GM12878 (cell line): ENCODE measurements at regions not wholly inside any gene's neighbourhood (a gene's known extent, or its start where the extent isn't known, plus 50 kb on each side); places are given as distances from the start of the nearest gene placed in this dataset.

Source experiments
- ATAC-seq: fragments of 200-7000 bp; cut with Tn5 transposase; 3 replicates; pipeline ENCODE4 v1.9.1; 2020; ENCODE audit warnings: mild to moderate bottlenecking, moderate library complexity
- BruUV-seq: library from RNA; stranded (reverse); fragments of 400-500 nt; replicated peaks from 2 replicates; lab custom pipeline; 2021; lab: Mats Ljungman, UMichigan
- CTCF ChIA-PET: fragments of 300-600 bp; sonication (Branson Sonifier 250); formaldehyde crosslinking; extraction: SDS; loops from one replicate; lab custom pipeline; 2021; ENCODE audit warnings: inconsistent platforms; lab: Yijun Ruan, JAX
- POLR2A ChIA-PET: fragments of 350-600 bp; formaldehyde crosslinking; extraction: SDS; loops from one replicate; lab custom pipeline; 2021; ENCODE audit warnings: inconsistent platforms; lab: Charles Lee
- RAD21 ChIA-PET: fragments of 300-600 bp; sonication (Branson Sonifier 250); formaldehyde crosslinking; loops from one replicate; lab custom pipeline; 2023; ENCODE audit warnings: antibody characterized with exemption; ENCODE audit not compliant: unreplicated experiment; lab: Charles Lee
- SMC1A ChIA-PET: fragments of 300-600 bp; sonication (Branson Sonifier 250); formaldehyde crosslinking; loops from one replicate; lab custom pipeline; 2023; ENCODE audit not compliant: unreplicated experiment, uncharacterized antibody; lab: Charles Lee
- DNase-seq: peaks from one replicate; pipeline ENCODE4 v3.0.0-alpha.2; 2011; ENCODE audit warnings: low read depth, low spot score
- FAIRE-seq: peaks from 3 replicates; lab custom pipeline; 2011; peaks lifted over from hg19 to GRCh38; lab: Jason Lieb, UNC
- H2AFZ ChIP-seq: 2 replicates; pipeline ENCODE4 v1.6.0; 2011; ENCODE audit warnings: low read depth, low read length, control low read depth; ENCODE audit not compliant: control insufficient read depth
- H3K27ac ChIP-seq: 2 replicates; pipeline ENCODE4 v1.5.1; 2011; ENCODE audit warnings: control low read depth; ENCODE audit not compliant: control insufficient read depth, insufficient read depth
- H3K27me3 ChIP-seq, 2 experiments: replicated peaks in 1 of 2; 2 replicates each; pipeline versions ENCODE4 v1.6.0 to v1.6.1; 2011; ENCODE audit warnings: low read length in 1 of 2; ENCODE audit not compliant: control insufficient read depth in 2 of 2, insufficient read depth in 2 of 2
- H3K36me3 ChIP-seq, 2 experiments: 2 replicates each; pipeline ENCODE4 v1.5.1; 2011; ENCODE audit warnings: low read length in 1 of 2; ENCODE audit not compliant: control insufficient read depth in 2 of 2, insufficient read depth in 2 of 2
- H3K4me1 ChIP-seq: 2 replicates; pipeline ENCODE4 v1.6.1; 2011; ENCODE audit warnings: mild to moderate bottlenecking, low read length, moderate library complexity, mixed read lengths; ENCODE audit not compliant: control insufficient read depth, insufficient read depth
- H3K4me2 ChIP-seq: 2 replicates; pipeline ENCODE4 v1.6.0; 2011; ENCODE audit warnings: control low read depth; ENCODE audit not compliant: control insufficient read depth, insufficient read depth
- H3K4me3 ChIP-seq: fragments of 200-600 bp; sonication (generic); 2 replicates; pipeline ENCODE4 v1.5.1; 2016
- H3K79me2 ChIP-seq: 2 replicates; pipeline ENCODE4 v1.6.0; 2011; ENCODE audit warnings: low read length; ENCODE audit not compliant: control insufficient read depth, insufficient read depth
- H3K9ac ChIP-seq: 2 replicates; pipeline ENCODE4 v1.8.0; 2011; ENCODE audit warnings: low read length, control low read depth, mixed read lengths; ENCODE audit not compliant: control insufficient read depth, insufficient read depth
- H3K9me3 ChIP-seq: replicated peaks from 3 replicates; pipeline ENCODE4 v1.5.1; 2011; ENCODE audit warnings: mild to moderate bottlenecking, low read length; ENCODE audit not compliant: control insufficient read depth, insufficient read depth
- H4K20me1 ChIP-seq: 2 replicates; pipeline ENCODE4 v1.6.0; 2011; ENCODE audit not compliant: control insufficient read depth, insufficient read depth
- CBX3 ChIP-seq: fragments of 200-600 bp; sonication (generic); IDR thresholded peaks from 2 replicates; pipeline ENCODE4 v1.6.1; 2016; ENCODE audit warnings: low read depth, borderline replicate concordance
- EGR1 ChIP-seq, 2 experiments: IDR thresholded peaks; 1 replicate in 1 of 2; 2 replicates in 1 of 2; pipeline ENCODE4 v1.6.1; 2011 to 2012; ENCODE audit warnings: low read depth in 2 of 2, low read length in 2 of 2, borderline replicate concordance in 1 of 2, mild to moderate bottlenecking in 1 of 2, moderate library complexity in 1 of 2
- EZH2 ChIP-seq: IDR thresholded peaks from 2 replicates; pipeline ENCODE4 v1.6.1; 2012; ENCODE audit warnings: low read depth, mild to moderate bottlenecking, control low read depth, inconsistent platforms, low read length, borderline replicate concordance; ENCODE audit not compliant: control insufficient read depth
- FOXK2 ChIP-seq: fragments of 450-650 bp; IDR thresholded peaks from 2 replicates; pipeline ENCODE4 v1.6.1; 2017; ENCODE audit warnings: mild to moderate bottlenecking, moderate library complexity
- HCFC1 ChIP-seq: fragments of 150-350 bp; IDR thresholded peaks from 2 replicates; pipeline ENCODE4 v1.6.1; 2014; ENCODE audit warnings: low read length
- HDAC2 ChIP-seq: fragments of 200-600 bp; sonication (generic); IDR thresholded peaks from 2 replicates; pipeline ENCODE4 v1.6.1; 2017
- MEF2A ChIP-seq: IDR thresholded peaks from 2 replicates; pipeline ENCODE4 v1.6.1; 2011; ENCODE audit warnings: low read depth, mild to moderate bottlenecking, low read length, moderate library complexity; ENCODE audit not compliant: insufficient read depth
- RB1 ChIP-seq: fragments of 450-650 bp; formaldehyde crosslinking; IDR thresholded peaks from 2 replicates; pipeline ENCODE4 v1.6.1; 2017; ENCODE audit warnings: mild to moderate bottlenecking, borderline replicate concordance
- RUNX3 ChIP-seq: IDR thresholded peaks from 2 replicates; pipeline ENCODE4 v1.6.1; 2012; ENCODE audit warnings: low read length, inconsistent platforms
- TCF3 ChIP-seq: IDR thresholded peaks from 2 replicates; pipeline ENCODE4 v1.6.1; 2012; ENCODE audit warnings: low read depth, mild to moderate bottlenecking, low read length, borderline replicate concordance; ENCODE audit not compliant: insufficient read depth
- ZBTB11 ChIP-seq: fragments of 450-650 bp; formaldehyde crosslinking; IDR thresholded peaks from 2 replicates; pipeline ENCODE4 v1.5.0; 2022; ENCODE audit warnings: mild to moderate bottlenecking, missing genetic modification characterization
- ZBTB40 ChIP-seq: fragments of 450-650 bp; IDR thresholded peaks from 2 replicates; pipeline ENCODE4 v1.6.1; 2016; ENCODE audit warnings: mild to moderate bottlenecking, moderate library complexity, borderline replicate concordance
- ZNF217 ChIP-seq: fragments of 450-650 bp; IDR thresholded peaks from 2 replicates; pipeline ENCODE4 v1.6.1; 2017; ENCODE audit warnings: antibody characterized with exemption, mild to moderate bottlenecking
- WGBS: methylation state at CpG from one replicate; pipeline ENCODE4 v1.1.6; 2016; ENCODE audit warnings: low lambda C conversion rate; ENCODE audit not compliant: insufficient replicate concordance, insufficient coverage; ENCODE audit errors: missing lambda C conversion rate; 5-methylcytosine and 5-hydroxymethylcytosine counted together
- in situ Hi-C: fragments of 300-500 bp; cut with MboI; formaldehyde crosslinking; loops from 9 replicates; pipeline ENCODE4 v1.14.3; 2018; ENCODE audit warnings: mixed read lengths
- intact Hi-C: fragments of 100-400 bp; cut with micrococcal nuclease; formaldehyde crosslinking; loops from one replicate; pipeline ENCODE4 v1.14.2; 2022; ENCODE audit not compliant: unreplicated experiment

- DNase-seq (no peak), ATAC-seq (no peak), FAIRE-seq (no peak)
- Histone ChIP-seq H4K20me1 (no peaks in the 10 kb centered on the region), H2AFZ (no peak overlapping the region), H3K36me3 (no peaks in the 10 kb centered on the region), H3K4me3 (no peak overlapping the region), H3K4me1 (no peaks in the 10 kb centered on the region), H3K9ac (no peak overlapping the region), H3K9me3 (no peaks in the 10 kb centered on the region), H3K79me2 (no peaks in the 10 kb centered on the region), H3K4me2 (no peak overlapping the region), H3K27ac (no peak overlapping the region), H3K27me3 (no peaks in the 10 kb centered on the region)
- intact Hi-C loops = no loop called here
- TF ChIP-seq CBX3 (no peak), EGR1 (IDR thresholded peaks at IDR 0.05; ENCODE audit: borderline replicate concordance in 1 of 2, low read depth in 2 of 2, low read length in 2 of 2) (no peak), FOXK2 (no peak), HDAC2 (no peak), ZBTB11 (no peak), HCFC1 (no peak), RUNX3 (no peak), ZBTB40 (no peak), TCF3 (no peak), MEF2A (no peak), ZNF217 (no peak), RB1 (no peak), EZH2 (no peak)
- POLR2A ChIA-PET = no interaction called here
- CTCF ChIA-PET = no interaction called here
- no TSS peak for BruUV-seq
- in situ Hi-C loops = no loop called here
- SMC1A ChIA-PET = interaction anchor here (2.3 kb wide), 1 partner anchor 24 kb away, joined by 5 read pairs; no protein-coding TSS in a partner anchor
- 20% methylated on average over 4 of the region's 4 CpGs for WGBS
- RAD21 ChIA-PET = no interaction called here
Observed at GRCh38 chr6:139653111-139653510, 278.7 kb upstream of the CITED2 start.
